SK-N-SH (cell line): ENCODE measurements at regions not wholly inside any gene's neighbourhood (a gene's known extent, or its start where the extent isn't known, plus 50 kb on each side); places are given as distances from the start of the nearest gene placed in this dataset.
A peak's percentile ranks its signal among the peaks of the same experiment; 100 is the strongest.

Source experiments
- CTCF ChIA-PET: fragments of 300-600, 350-600 bp; formaldehyde crosslinking; extraction: SDS; loops from one replicate; lab custom pipeline; 2021; lab: Yijun Ruan, JAX
- POLR2A ChIA-PET: fragments of 350-600 bp; sonication (Branson Sonifier 250); formaldehyde crosslinking; extraction: SDS; loops from one replicate; lab custom pipeline; 2020; ENCODE audit warnings: antibody characterized with exemption, inconsistent platforms; lab: Yijun Ruan, JAX
- DNase-seq: peaks from one replicate; pipeline ENCODE4 v3.0.0; 2012
- H2AFZ ChIP-seq: fragments of 200-600 bp; sonication (generic); 2 replicates; pipeline ENCODE4 v1.8.1; 2016; ENCODE audit warnings: antibody characterized with exemption, mild to moderate bottlenecking, low read depth
- H3F3A ChIP-seq: fragments of 200-600 bp; sonication (generic); replicated peaks from 2 replicates; pipeline ENCODE3; 2016; ENCODE audit warnings: antibody characterized with exemption, mild to moderate bottlenecking; ENCODE audit not compliant: insufficient read depth
- H3K27ac ChIP-seq, 2 experiments: fragments of 200-500 bp in 1 of 2; fragments of 200-600 bp in 1 of 2; sonication (Bioruptor generic) in 1 of 2; sonication (generic), shearing (Covaris generic) in 1 of 2; 2 replicates each; pipeline versions ENCODE4 v1.5.1 to v1.6.1; 2014 to 2016; ENCODE audit warnings: low read depth in 2 of 2, inconsistent platforms in 1 of 2, low read length in 1 of 2, mild to moderate bottlenecking in 1 of 2, mixed read lengths in 1 of 2
- H3K27me3 ChIP-seq: fragments of 200-600 bp; sonication (generic), shearing (Covaris generic); 2 replicates; pipeline ENCODE4 v1.6.1; 2016; ENCODE audit warnings: mixed run types; ENCODE audit not compliant: insufficient read depth
- H3K36me3 ChIP-seq, 2 experiments: fragments of 200-500 bp in 1 of 2; fragments of 200-600 bp in 1 of 2; sonication (Bioruptor generic) in 1 of 2; sonication (generic) in 1 of 2; replicated peaks in 1 of 2; 2 replicates each; pipeline versions ENCODE3 to v1.5.1; 2014 to 2016; ENCODE audit warnings: low read length in 1 of 2, mild to moderate bottlenecking in 1 of 2; ENCODE audit not compliant: insufficient read depth in 2 of 2, control insufficient read depth in 1 of 2
- H3K4me1 ChIP-seq, 2 experiments: fragments of 200-500 bp in 1 of 2; fragments of 200-600 bp in 1 of 2; sonication (Bioruptor generic) in 1 of 2; sonication (generic), shearing (Covaris generic) in 1 of 2; 2 replicates each; pipeline versions ENCODE4 v1.5.1 to v1.6.1; 2014 to 2016; ENCODE audit warnings: low read depth in 1 of 2, low read length in 1 of 2, mixed run types in 1 of 2; ENCODE audit not compliant: insufficient read depth in 2 of 2, control insufficient read depth in 1 of 2
- H3K4me2 ChIP-seq: fragments of 200-600 bp; sonication (generic), shearing (Covaris generic); 2 replicates; pipeline ENCODE4 v1.6.1; 2017; ENCODE audit warnings: mixed run types
- H3K4me3 ChIP-seq, 2 experiments: fragments of 200-500 bp in 1 of 2; fragments of 200-600 bp in 1 of 2; sonication (Bioruptor generic) in 1 of 2; sonication (generic), shearing (Covaris generic) in 1 of 2; 2 replicates each; pipeline versions ENCODE4 v1.5.1 to v1.8.1; 2014 to 2016; ENCODE audit warnings: low read depth in 2 of 2, inconsistent platforms in 1 of 2, low read length in 1 of 2, mild to moderate bottlenecking in 1 of 2, mixed read lengths in 1 of 2, moderate library complexity in 1 of 2
- H3K79me2 ChIP-seq: fragments of 200-600 bp; sonication (generic); 2 replicates; pipeline ENCODE4 v1.8.1; 2017; ENCODE audit warnings: mild to moderate bottlenecking; ENCODE audit not compliant: insufficient read depth
- H3K9ac ChIP-seq: fragments of 200-600 bp; sonication (generic); 2 replicates; pipeline ENCODE4 v1.6.1; 2017; ENCODE audit warnings: mixed run types
- H3K9me2 ChIP-seq: fragments of 200-600 bp; sonication (generic); 2 replicates; pipeline ENCODE4 v1.6.1; 2017; ENCODE audit warnings: mixed run types
- H3K9me3 ChIP-seq: fragments of 200-600 bp; sonication (generic); 2 replicates; pipeline ENCODE4 v1.6.1; 2017; ENCODE audit warnings: mixed run types, mild to moderate bottlenecking, moderate library complexity
- H4K20me1 ChIP-seq: fragments of 200-600 bp; sonication (generic); 2 replicates; pipeline ENCODE4 v1.6.1; 2017; ENCODE audit warnings: mild to moderate bottlenecking, mixed run types; ENCODE audit not compliant: insufficient read depth
- CTCF ChIP-seq: fragments of 200-600 bp; sonication (generic); IDR thresholded peaks from 2 replicates; pipeline ENCODE4 v1.6.1; 2017; ENCODE audit warnings: antibody characterized with exemption, mild to moderate bottlenecking, moderate library complexity
- ELF1 ChIP-seq: IDR thresholded peaks from 2 replicates; pipeline ENCODE4 v1.4.0; 2012
- EP300 ChIP-seq, 2 experiments: IDR thresholded peaks; 2 replicates each; pipeline versions ENCODE4 v1.4.0 to v1.6.1; 2012; ENCODE audit warnings: borderline replicate concordance in 1 of 2, low read depth in 1 of 2, low read length in 1 of 2
- EZH2phosphoT487 ChIP-seq: fragments of 200-600 bp; sonication (generic); IDR thresholded peaks from 2 replicates; pipeline ENCODE4 v1.6.1; 2017; ENCODE audit warnings: low read depth, mixed run types, mild to moderate bottlenecking, antibody characterized with exemption, moderate library complexity, borderline replicate concordance
- FOSL2 ChIP-seq: IDR thresholded peaks from 2 replicates; pipeline ENCODE4 v1.4.0; 2012; ENCODE audit warnings: low read depth, mild to moderate bottlenecking, moderate library complexity, borderline replicate concordance
- FOXJ3 ChIP-seq: sonication (generic); formaldehyde crosslinking; IDR thresholded peaks from 2 replicates; pipeline ENCODE4 v1.5.1; 2020; ENCODE audit warnings: mild to moderate bottlenecking, missing genetic modification reagents
- GABPA ChIP-seq: IDR thresholded peaks from 2 replicates; pipeline ENCODE4 v1.4.0; 2012; ENCODE audit warnings: low read depth, mild to moderate bottlenecking
- GATA2 ChIP-seq: sonication (generic); formaldehyde crosslinking; IDR thresholded peaks from 2 replicates; pipeline ENCODE4 v1.5.0; 2020; ENCODE audit warnings: mild to moderate bottlenecking, missing genetic modification reagents
- IRF3 ChIP-seq: fragments of 150-350 bp; IDR thresholded peaks from 2 replicates; pipeline ENCODE4 v1.6.1; 2016; ENCODE audit warnings: mild to moderate bottlenecking, low read depth, low read length
- JUND ChIP-seq: IDR thresholded peaks from 2 replicates; pipeline ENCODE4 v1.4.0; 2012
- MAX ChIP-seq: IDR thresholded peaks from 2 replicates; pipeline ENCODE4 v1.4.0; 2012; ENCODE audit warnings: low read depth
- MEF2A ChIP-seq: IDR thresholded peaks from 2 replicates; pipeline ENCODE4 v1.4.0; 2012; ENCODE audit warnings: low read depth, borderline replicate concordance
- MXI1 ChIP-seq: IDR thresholded peaks from 2 replicates; pipeline ENCODE4 v1.6.1; 2012; ENCODE audit warnings: mild to moderate bottlenecking, low read depth, low read length, improper control_type of control experiment
- NFIC ChIP-seq: IDR thresholded peaks from 2 replicates; pipeline ENCODE4 v1.4.0; 2012; ENCODE audit warnings: borderline replicate concordance
- NRF1 ChIP-seq: IDR thresholded peaks from 2 replicates; pipeline ENCODE4 v1.6.1; 2012; ENCODE audit warnings: low read depth, mild to moderate bottlenecking, low read length
- PBX3 ChIP-seq: IDR thresholded peaks from 2 replicates; pipeline ENCODE4; 2012
- POLR2AphosphoS5 ChIP-seq: IDR thresholded peaks from 2 replicates; pipeline ENCODE4 v1.6.1; 2012; ENCODE audit warnings: low read depth, low read length
- RAD21 ChIP-seq: IDR thresholded peaks from 2 replicates; pipeline ENCODE4 v1.6.1; 2012; ENCODE audit warnings: mild to moderate bottlenecking, low read length
- RCOR1 ChIP-seq: fragments of 150-350 bp; IDR thresholded peaks from 2 replicates; pipeline ENCODE4 v1.6.1; 2017; ENCODE audit warnings: antibody characterized with exemption, low read length
- RFX5 ChIP-seq: IDR thresholded peaks from 2 replicates; pipeline ENCODE4 v1.6.1; 2012; ENCODE audit warnings: mild to moderate bottlenecking, improper control_type of control experiment, low read length
- RXRA ChIP-seq: IDR thresholded peaks from 2 replicates; pipeline ENCODE4 v1.4.0; 2012; ENCODE audit warnings: low read depth, mild to moderate bottlenecking, borderline replicate concordance
- SIN3A ChIP-seq: IDR thresholded peaks from 2 replicates; pipeline ENCODE4 v1.6.1; 2012; ENCODE audit warnings: low read depth, mild to moderate bottlenecking, low read length, moderate library complexity, borderline replicate concordance
- SMC3 ChIP-seq: IDR thresholded peaks from 2 replicates; pipeline ENCODE4 v1.6.1; 2012; ENCODE audit warnings: low read depth, low read length, improper control_type of control experiment
- TAF1 ChIP-seq: IDR thresholded peaks from 2 replicates; pipeline ENCODE4 v1.6.1; 2012; ENCODE audit warnings: low read depth, mild to moderate bottlenecking, low read length, moderate library complexity, borderline replicate concordance
- TCF12 ChIP-seq: IDR thresholded peaks from 2 replicates; pipeline ENCODE4 v1.4.0; 2012
- TEAD4 ChIP-seq: IDR thresholded peaks from 2 replicates; pipeline ENCODE4 v1.4.0; 2012; ENCODE audit warnings: mild to moderate bottlenecking, borderline replicate concordance; ENCODE audit not compliant: insufficient read depth
- USF1 ChIP-seq: IDR thresholded peaks from 2 replicates; pipeline ENCODE4 v1.4.0; 2012; ENCODE audit warnings: low read depth, borderline replicate concordance
- USF2 ChIP-seq: fragments of 150-350 bp; IDR thresholded peaks from 2 replicates; pipeline ENCODE4 v1.6.1; 2017; ENCODE audit warnings: antibody characterized with exemption, low read length, low read depth, borderline replicate concordance
- YY1 ChIP-seq: IDR thresholded peaks from 2 replicates; pipeline ENCODE4 v1.4.0; 2012; ENCODE audit warnings: low read depth, mild to moderate bottlenecking
- WGBS: methylation state at CpG from one replicate; pipeline ENCODE4 v1.1.6; 2017; ENCODE audit warnings: low lambda C conversion rate; 5-methylcytosine and 5-hydroxymethylcytosine counted together

GRCh38 chr13:50125554-50126262 lies 110.5 kb downstream of the KCNRG start:
- peaks cover 13% of the 10 kb centered on the region for H3F3A ChIP-seq
- no peaks in the 10 kb centered on the region for H3K27me3 ChIP-seq
- ChIA-PET POLR2A (interaction anchor here (0.6 to 2.6 kb wide), 6 partner anchors 24 to 789 kb away, joined by 3 to 14 read pairs (median 4); partner anchors contain the start of gene TRIM13), CTCF (interaction anchor here (1.3 to 3.3 kb wide), 9 partner anchors 9 to 785 kb away, joined by 3 to 18 read pairs (median 5); partner anchors contain the start of gene SPRYD7)
- peaks cover 21% of the 10 kb centered on the region for H3K79me2 ChIP-seq
- peak; percentile 92 for DNase-seq
- peaks cover 3 to 14% of the 10 kb centered on the region in 2 experiments; a peak in 3 of 4 replicates for H3K4me1 ChIP-seq
- H3K4me3 ChIP-seq = peak overlapping the region; percentile 81 to 90
- H3K27ac ChIP-seq = peak overlapping the region; percentile 94 to 96
- peak overlapping the region; percentile 97 for H3K4me2 ChIP-seq
- H3K9me3 ChIP-seq = no peaks in the 10 kb centered on the region
- 0% methylated on average over 7 of the region's 87 CpGs for WGBS
- no peaks in the 10 kb centered on the region for H3K36me3 ChIP-seq
- H3K9ac ChIP-seq = peak overlapping the region; percentile 80
- H4K20me1 ChIP-seq = no peaks in the 10 kb centered on the region
- H2AFZ ChIP-seq = peak overlapping the region; percentile 79
- no peaks in the 10 kb centered on the region for H3K9me2 ChIP-seq
- peak; percentile 48; the same call in 1 of the 2 replicates for TF ChIP-seq USF2
- no peak for TF ChIP-seq MEF2A
- no peak for TF ChIP-seq FOSL2
- TF ChIP-seq RCOR1 = no peak
- TF ChIP-seq MXI1 = 0 out of 2 replicates have a peak, but pooled peaks have one; percentile 44
- no peak; the same call in 1 of the 2 replicates for TF ChIP-seq SIN3A
- TF ChIP-seq TEAD4 = no peak
- TF ChIP-seq RXRA = no peak
- TF ChIP-seq RAD21 = no peak
- TF ChIP-seq GABPA = no peak
- TF ChIP-seq IRF3 = no peak
- TF ChIP-seq RFX5 = no peak
- TF ChIP-seq USF1 = peak; percentile 86
- no peak for TF ChIP-seq TCF12
- no peak for TF ChIP-seq EZH2phosphoT487
- TF ChIP-seq YY1 = no peak
- TF ChIP-seq EP300 (IDR thresholded peaks at IDR 0.05; ENCODE audit: borderline replicate concordance in 1 of 2, low read depth in 1 of 2, low read length in 1 of 2) = 0 out of 4 replicates have a peak, but pooled peaks of 1 of the 2 experiments have one; percentile 8
- no peak for TF ChIP-seq MAX
- TF ChIP-seq POLR2AphosphoS5 = no peak
- 0 out of 2 replicates have a peak, but pooled peaks have one; percentile 16 for TF ChIP-seq ELF1
- no peak for TF ChIP-seq PBX3
- no peak for TF ChIP-seq SMC3
- no peak for TF ChIP-seq JUND
- no peak for TF ChIP-seq NFIC
- no peak for TF ChIP-seq NRF1
- TF ChIP-seq CTCF = no peak
- TF ChIP-seq GATA2 (CRISPR knock-in tag) = no peak
- TF ChIP-seq TAF1 = peak; percentile 10; the same call in 1 of the 2 replicates
- TF ChIP-seq FOXJ3 (CRISPR knock-in tag) = no peak
